NCI-H526 (cell line): ENCODE measurements at regions not wholly inside any gene's neighbourhood (a gene's known extent, or its start where the extent isn't known, plus 50 kb on each side); places are given as distances from the start of the nearest gene placed in this dataset.
"Not testable (repeated sequence)": the region's sequence is repeated elsewhere in the genome, so short reads cannot be mapped to it uniquely, and the experiment has no call there.

Source experiments
- DNase-seq, 2 experiments: peaks; one replicate each; lab custom pipeline; 2025; lab: John Stamatoyannopoulos, UW

GRCh38 chr17:63178530-63178929 is 212.5 kb downstream of the TANC2 start:
- DNase-seq: no peak

GRCh38 chr17:63181856-63182255 is 215.8 kb downstream of the TANC2 start:
- DNase-seq: no peak

GRCh38 chr17:63185420-63185819 is 219.4 kb downstream of the TANC2 start:
- DNase-seq: no peak

- DNase-seq: no peak
These were observed 223.0 kb downstream of the TANC2 start for GRCh38 chr17:63189082-63189481.

- DNase-seq: no peak
These were observed 223.9 kb downstream of the TANC2 start for GRCh38 chr17:63189930-63190329.

- DNase-seq: no peak
These were observed 224.9 kb downstream of the TANC2 start for GRCh38 chr17:63190821-63191370.

GRCh38 chr17:63191610-63192009 is 225.6 kb downstream of the TANC2 start:
- no peak for DNase-seq

GRCh38 chr17:63193827-63194226 is 227.8 kb downstream of the TANC2 start:
- no peak for DNase-seq

GRCh38 chr17:63196772-63197335 is 230.8 kb downstream of the TANC2 start:
- DNase-seq: no peak

- DNase-seq: no peak
These were observed 237.6 kb downstream of the TANC2 start for GRCh38 chr17:63203652-63204051.

- no peak for DNase-seq
These were observed 224.2 kb downstream of the CYB561 start for GRCh38 chr17:63221939-63222338.

GRCh38 chr17:63222655-63223054 is 223.5 kb downstream of the CYB561 start:
- DNase-seq: no peak

- DNase-seq: no peak
These were observed 222.7 kb downstream of the CYB561 start for GRCh38 chr17:63223212-63223911.

GRCh38 chr17:63224644-63225043 is 221.5 kb downstream of the CYB561 start:
- DNase-seq: no peak

- not testable (repeated sequence) for DNase-seq
These were observed 219.4 kb downstream of the CYB561 start for GRCh38 chr17:63226720-63227119.

GRCh38 chr17:63231015-63231620 is 215.0 kb downstream of the CYB561 start:
- not testable (repeated sequence) for DNase-seq

- DNase-seq: no peak
These were observed 213.4 kb downstream of the CYB561 start for GRCh38 chr17:63232565-63233310.

GRCh38 chr17:63240106-63240505 is 206.0 kb downstream of the CYB561 start:
- DNase-seq: no peak

- peak in 1 of 2 experiments; percentile 13 for DNase-seq
These were observed 199.8 kb downstream of the CYB561 start for GRCh38 chr17:63246344-63246743.

- DNase-seq: no peak
These were observed 198.4 kb downstream of the CYB561 start for GRCh38 chr17:63247706-63248105.

GRCh38 chr17:63249256-63250004 is 196.7 kb downstream of the CYB561 start:
- no peak for DNase-seq

- DNase-seq: no peak
These were observed 195.3 kb downstream of the CYB561 start for GRCh38 chr17:63250830-63251229.
